ENCODE measurements at regions not wholly inside any gene's neighbourhood (a gene's known extent, or its start where the extent isn't known, plus 50 kb on each side); places are given as distances from the start of the nearest gene placed in this dataset.

DNA sequence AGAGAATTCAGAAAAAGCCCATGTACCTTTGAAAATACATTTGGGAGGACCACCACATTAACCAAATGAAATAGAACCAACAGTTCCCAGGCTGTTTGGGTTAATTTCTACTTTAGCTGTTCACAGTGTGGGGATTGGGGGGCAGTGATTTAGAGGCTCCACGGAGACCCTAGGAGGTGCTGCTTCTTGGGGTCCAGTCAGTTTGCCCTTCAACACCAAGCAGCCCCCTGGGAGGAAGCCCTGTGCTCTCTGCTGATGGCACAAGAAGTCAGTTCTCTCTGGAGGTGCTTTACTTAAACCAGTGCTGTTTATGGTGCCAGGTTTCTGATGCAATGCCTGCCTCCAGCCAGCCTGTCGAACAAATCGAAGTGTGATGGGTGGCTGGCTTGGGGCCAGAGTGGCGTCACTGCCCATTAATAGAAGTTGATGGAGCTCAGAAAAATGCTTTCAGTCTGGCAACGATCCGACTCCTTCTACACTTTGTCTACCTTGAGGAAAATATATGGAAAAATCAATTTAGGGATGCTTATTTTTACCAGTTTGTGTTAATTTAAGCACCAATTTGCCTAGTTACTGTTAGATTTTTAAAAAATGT is 134.0 kb downstream of the SNX18 start:
- intact Hi-C loops (cut with micrococcal nuclease) = no loop called here
- DNase-seq (ENCODE audit: low read depth, low spot score) (no peak), ATAC-seq (no peak)
- POLR2A ChIA-PET = no interaction called here
- Histone ChIP-seq H2AFZ (ENCODE audit: low read depth, low read length, poor library complexity, severe bottlenecking) (no peak overlapping the region), H3K9ac (ENCODE audit: low read length) (no peak overlapping the region), H3K27me3 (ENCODE audit: insufficient read depth, low read length) (no peaks in the 10 kb centered on the region), H3K27ac (ENCODE audit: low read depth, low read length) (no peak overlapping the region), H3K79me2 (ENCODE audit: insufficient read depth, low read length) (no peaks in the 10 kb centered on the region), H4K20me1 (ENCODE audit: insufficient read depth) (no peaks in the 10 kb centered on the region), H3K4me1 (ENCODE audit: control insufficient read depth in 1 of 2, insufficient read depth in 2 of 2, low read length in 2 of 2) (peaks cover 0 to 2% of the 10 kb centered on the region in 2 experiments; a peak in 1 of 4 replicates), H3K9me2 (ENCODE audit: insufficient read depth) (no peaks in the 10 kb centered on the region), H3K9me3 (ENCODE audit: control insufficient read depth in 1 of 2, insufficient read depth in 1 of 2, low read depth in 1 of 2, low read length in 2 of 2) (no peaks in the 10 kb centered on the region), H3K4me2 (ENCODE audit: low read length) (no peak overlapping the region), H3K36me3 (ENCODE audit: control insufficient read depth in 1 of 2, insufficient read depth in 2 of 2, low read length in 2 of 2) (no peaks in the 10 kb centered on the region), H3K4me3 (replicated peaks in 1 of 2; ENCODE audit: low read depth in 1 of 2, low read length in 2 of 2) (no peak overlapping the region)
- RAD21 ChIA-PET (ENCODE audit: low non-redundant PET in 1 of 2, low total read pairs in 2 of 2, uncharacterized antibody in 2 of 2, unreplicated experiment in 2 of 2) = no interaction called here
- BruUV-seq (replicated peaks) = no TSS peak
- CTCF ChIA-PET = no interaction called here
- TF ChIP-seq CBX3 (IDR thresholded peaks at IDR 0.05; ENCODE audit: low read depth) (no peak), MAX (IDR thresholded peaks at IDR 0.05) (no peak), POLR2AphosphoS5 (IDR thresholded peaks at IDR 0.05; ENCODE audit: low read depth, low read length) (no peak), SP1 (IDR thresholded peaks at IDR 0.05; ENCODE audit: low read depth) (no peak), EZH2phosphoT487 (IDR thresholded peaks at IDR 0.05; ENCODE audit: borderline replicate concordance) (no peak), FOSL1 (IDR thresholded peaks at IDR 0.05; ENCODE audit: low read depth) (no peak), ATF3 (IDR thresholded peaks at IDR 0.05) (no peak), SIN3A (IDR thresholded peaks at IDR 0.05; ENCODE audit: low read depth) (no peak), ZBTB33 (IDR thresholded peaks at IDR 0.05; ENCODE audit: extremely low read depth, insufficient replicate concordance, low read length) (no peak), CEBPB (IDR thresholded peaks at IDR 0.05; ENCODE audit: low read depth) (no peak), RAD21 (IDR thresholded peaks at IDR 0.05; ENCODE audit: low read depth) (no peak), ELF1 (IDR thresholded peaks at IDR 0.05; ENCODE audit: borderline replicate concordance, low read depth) (no peak), POLR2A (IDR thresholded peaks at IDR 0.05; ENCODE audit: borderline replicate concordance, extremely low read depth, insufficient read depth, insufficient read length) (no peak), EGR1 (IDR thresholded peaks at IDR 0.05; ENCODE audit: low read depth) (no peak), ZNF274 (IDR thresholded peaks at IDR 0.05; ENCODE audit: low read depth, low read length) (no peak), YY1 (IDR thresholded peaks at IDR 0.05; ENCODE audit: extremely low read depth, insufficient replicate concordance, low read depth, low read length) (no peak)

Data from HCT116 (cell line).